HFF-Myc (cell line): ENCODE measurements at regions not wholly inside any gene's neighbourhood (a gene's known extent, or its start where the extent isn't known, plus 50 kb on each side); places are given as distances from the start of the nearest gene placed in this dataset.
"Not testable (repeated sequence)": the region's sequence is repeated elsewhere in the genome, so short reads cannot be mapped to it uniquely, and the experiment has no call there.

Experiments
- DNase-seq: peaks from one replicate; pipeline ENCODE4 v3.0.0-alpha.2; 2011; ENCODE audit warnings: low read depth; ENCODE audit errors: extremely low read depth
- H3K4me3 ChIP-seq: replicated peaks from 2 replicates; pipeline ENCODE4 v1.5.1; 2011; ENCODE audit warnings: low read depth, mild to moderate bottlenecking, control low read depth, low read length
- CTCF ChIP-seq: IDR thresholded peaks from 2 replicates; pipeline ENCODE4 v1.5.1; 2012; ENCODE audit warnings: mild to moderate bottlenecking, low read depth, low read length, control low read depth; ENCODE audit errors: missing control alignments

GRCh38 chr16:21512280-21513192, 86.8 kb upstream of the METTL9 start:
- not testable (repeated sequence) for DNase-seq, H3K4me3 ChIP-seq

GRCh38 chr16:21513337-21513741, 86.0 kb upstream of the METTL9 start:
- not testable (repeated sequence) for DNase-seq
- peak overlapping the region; percentile 5; the same call in 1 of the 2 replicates for H3K4me3 ChIP-seq

- peak overlapping the region; percentile 19 for H3K4me3 ChIP-seq
These were observed 85.4 kb upstream of the METTL9 start for GRCh38 chr16:21513812-21514473.

GRCh38 chr16:21514474-21514840, 84.9 kb upstream of the METTL9 start:
- H3K4me3 ChIP-seq = peak overlapping the region; percentile 19
- DNase-seq = not testable (repeated sequence)

More at GRCh38 chr16:21513812-21514473, 85.4 kb upstream of the METTL9 start:
- DNase-seq = not testable (repeated sequence)

GRCh38 chr16:21516705-21517040, 82.7 kb upstream of the METTL9 start:
- 0 out of 2 replicates have a peak overlapping the region, but pooled peaks have one; percentile 17 for H3K4me3 ChIP-seq
- DNase-seq = not testable (repeated sequence)

- peak overlapping the region; percentile 35 for H3K4me3 ChIP-seq
- not testable (repeated sequence) for DNase-seq
These were observed 82.1 kb upstream of the METTL9 start for GRCh38 chr16:21517263-21517662.

- DNase-seq = not testable (repeated sequence)
These were observed 79.8 kb upstream of the METTL9 start for GRCh38 chr16:21519361-21520133.

GRCh38 chr16:21520134-21521047, 79.0 kb upstream of the METTL9 start:
- peak overlapping the region; percentile 80 for H3K4me3 ChIP-seq
- DNase-seq = peak; percentile 73

More at GRCh38 chr16:21519361-21520133, 79.8 kb upstream of the METTL9 start:
- H3K4me3 ChIP-seq = peak overlapping the region; percentile 80

GRCh38 chr16:21521048-21521389, 78.4 kb upstream of the METTL9 start:
- H3K4me3 ChIP-seq = 0 out of 2 replicates have a peak overlapping the region, but pooled peaks have one; percentile 5

GRCh38 chr16:21521390-21522143, 77.8 kb upstream of the METTL9 start:
- H3K4me3 ChIP-seq = 0 out of 2 replicates have a peak overlapping the region, but pooled peaks have one; percentile 5
- peak; percentile 43 for DNase-seq
- TF ChIP-seq CTCF = peak; percentile 6

More at GRCh38 chr16:21521048-21521389, 78.4 kb upstream of the METTL9 start:
- DNase-seq = not testable (repeated sequence)

GRCh38 chr16:21522846-21523245, 76.5 kb upstream of the METTL9 start:
- DNase-seq, H3K4me3 ChIP-seq: not testable (repeated sequence)
